Activated T-cell treated with anti-CD3 and anti-CD28 coated beads, Interleukin-2, amount 50 U/mL, for 72 hours (primary cell): ENCODE measurements at regions not wholly inside any gene's neighbourhood (a gene's known extent, or its start where the extent isn't known, plus 50 kb on each side); places are given as distances from the start of the nearest gene placed in this dataset.

ENCODE experiments used
- ATAC-seq, 2 donors: fragments of 150-1000 bp; cut with Tn5 transposase; replicated peaks in 1 of 2; 2 replicates each; pipeline ENCODE4 v1.10.0; 2021; ENCODE audit warnings: moderate library complexity in 2 of 2, mild to moderate bottlenecking in 1 of 2
- DNase-seq, 2 donors: peaks; one replicate each; pipeline ENCODE4 v3.0.0; 2021 to 2022; ENCODE audit warnings: mixed read lengths in 1 of 2
- H3K27ac Mint-ChIP-seq: one replicate; pipeline ENCODE4 v1.8.0; 2022; ENCODE audit warnings: mild to moderate bottlenecking, moderate library complexity, mixed read lengths
- H3K27me3 Mint-ChIP-seq: one replicate; pipeline ENCODE4 v1.8.0; 2022; ENCODE audit warnings: low read depth, mixed read lengths
- H3K36me3 Mint-ChIP-seq, 2 donors: one replicate each; pipeline ENCODE4 v1.8.0; 2022; ENCODE audit warnings: mixed read lengths in 2 of 2, mild to moderate bottlenecking in 1 of 2; ENCODE audit not compliant: insufficient read depth in 2 of 2
- H3K4me1 Mint-ChIP-seq: one replicate; pipeline ENCODE4 v1.8.0; 2022; ENCODE audit warnings: low read depth, mixed read lengths
- H3K4me3 Mint-ChIP-seq, 2 donors: one replicate each; pipeline ENCODE4 v1.8.0; 2022; ENCODE audit warnings: mild to moderate bottlenecking in 2 of 2, mixed read lengths in 2 of 2, moderate library complexity in 2 of 2
- H3K9me3 Mint-ChIP-seq, 2 donors: one replicate each; pipeline ENCODE4 v1.8.0; 2022; ENCODE audit warnings: mixed read lengths in 2 of 2

- no peaks in the 10 kb centered on the region for H3K4me1 Mint-ChIP-seq
- no peak for DNase-seq
- peaks cover 5 to 6% of the 10 kb centered on the region in 2 donors for H3K9me3 Mint-ChIP-seq
- no peaks in the 10 kb centered on the region for H3K27me3 Mint-ChIP-seq
- no peak overlapping the region for H3K27ac Mint-ChIP-seq
- ATAC-seq: no peak
- no peak overlapping the region for H3K4me3 Mint-ChIP-seq
- H3K36me3 Mint-ChIP-seq: no peaks in the 10 kb centered on the region
These were observed 1368.2 kb downstream of the STIM2 start for GRCh38 chr4:28228561-28229491.

- Mint-ChIP-seq H3K9me3 (peaks cover 2 to 4% of the 10 kb centered on the region in 2 donors), H3K27ac (no peak overlapping the region), H3K4me1 (no peaks in the 10 kb centered on the region), H3K4me3 (no peak overlapping the region), H3K36me3 (no peaks in the 10 kb centered on the region), H3K27me3 (no peaks in the 10 kb centered on the region)
- ATAC-seq: no peak
- no peak for DNase-seq
These were observed 1371.7 kb downstream of the STIM2 start for GRCh38 chr4:28232376-28232775.

GRCh38 chr4:28232951-28233350, 1372.3 kb downstream of the STIM2 start:
- Mint-ChIP-seq H3K4me3 (no peak overlapping the region), H3K9me3 (peaks cover 2 to 4% of the 10 kb centered on the region in 2 donors), H3K27me3 (no peaks in the 10 kb centered on the region), H3K4me1 (no peaks in the 10 kb centered on the region), H3K27ac (no peak overlapping the region), H3K36me3 (no peaks in the 10 kb centered on the region)
- DNase-seq (no peak), ATAC-seq (no peak)

GRCh38 chr4:28233724-28234123, 1373.1 kb downstream of the STIM2 start:
- H3K36me3 Mint-ChIP-seq: no peaks in the 10 kb centered on the region
- no peak overlapping the region for H3K4me3 Mint-ChIP-seq
- no peaks in the 10 kb centered on the region for H3K4me1 Mint-ChIP-seq
- peaks cover 2 to 6% of the 10 kb centered on the region in 2 donors for H3K9me3 Mint-ChIP-seq
- DNase-seq (no peak), ATAC-seq (no peak)
- H3K27me3 Mint-ChIP-seq: no peaks in the 10 kb centered on the region
- H3K27ac Mint-ChIP-seq: no peak overlapping the region

DNA sequence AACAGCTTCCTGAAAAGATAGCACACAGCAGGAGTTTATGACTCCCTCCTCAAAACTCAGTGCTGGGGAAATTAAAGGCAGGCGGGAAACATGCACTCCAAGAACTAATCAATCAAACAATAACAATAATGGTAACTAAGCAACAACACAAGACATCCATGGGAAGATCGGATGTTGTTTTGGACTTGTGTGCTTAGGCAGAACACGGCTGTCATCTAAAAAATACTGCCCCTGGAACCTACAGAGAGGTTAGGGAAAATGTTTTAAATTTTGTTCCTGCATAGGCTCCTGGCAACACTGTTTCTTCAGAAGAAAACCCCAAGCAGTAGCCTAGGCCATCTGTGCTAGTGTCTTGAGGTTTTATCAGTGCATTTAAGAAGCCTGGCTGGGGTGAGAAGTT, 1378.2 kb downstream of the STIM2 start:
- no peak overlapping the region for H3K4me3 Mint-ChIP-seq
- no peaks in the 10 kb centered on the region for H3K4me1 Mint-ChIP-seq
- no peaks in the 10 kb centered on the region for H3K27me3 Mint-ChIP-seq
- H3K9me3 Mint-ChIP-seq: peaks cover 0 to 7% of the 10 kb centered on the region in 2 donors
- H3K36me3 Mint-ChIP-seq: no peaks in the 10 kb centered on the region
- DNase-seq (no peak), ATAC-seq (no peak)
- H3K27ac Mint-ChIP-seq: no peak overlapping the region

- peaks cover 2 to 7% of the 10 kb centered on the region in 2 donors for H3K9me3 Mint-ChIP-seq
- no peaks in the 10 kb centered on the region for H3K36me3 Mint-ChIP-seq
- ATAC-seq (no peak), DNase-seq (no peak)
- H3K27ac Mint-ChIP-seq: no peak overlapping the region
- H3K4me3 Mint-ChIP-seq: no peak overlapping the region
- no peaks in the 10 kb centered on the region for H3K4me1 Mint-ChIP-seq
- H3K27me3 Mint-ChIP-seq: no peaks in the 10 kb centered on the region
These were observed 1380.4 kb downstream of the STIM2 start for GRCh38 chr4:28241021-28241420.

GRCh38 chr4:28247805-28248204, 1387.2 kb downstream of the STIM2 start:
- no peak for ATAC-seq
- H3K27me3 Mint-ChIP-seq: no peaks in the 10 kb centered on the region
- H3K9me3 Mint-ChIP-seq: peaks cover 5 to 6% of the 10 kb centered on the region in 2 donors
- DNase-seq: no peak
- H3K27ac Mint-ChIP-seq: no peak overlapping the region
- H3K4me3 Mint-ChIP-seq: no peak overlapping the region
- no peaks in the 10 kb centered on the region for H3K36me3 Mint-ChIP-seq
- no peaks in the 10 kb centered on the region for H3K4me1 Mint-ChIP-seq

DNA sequence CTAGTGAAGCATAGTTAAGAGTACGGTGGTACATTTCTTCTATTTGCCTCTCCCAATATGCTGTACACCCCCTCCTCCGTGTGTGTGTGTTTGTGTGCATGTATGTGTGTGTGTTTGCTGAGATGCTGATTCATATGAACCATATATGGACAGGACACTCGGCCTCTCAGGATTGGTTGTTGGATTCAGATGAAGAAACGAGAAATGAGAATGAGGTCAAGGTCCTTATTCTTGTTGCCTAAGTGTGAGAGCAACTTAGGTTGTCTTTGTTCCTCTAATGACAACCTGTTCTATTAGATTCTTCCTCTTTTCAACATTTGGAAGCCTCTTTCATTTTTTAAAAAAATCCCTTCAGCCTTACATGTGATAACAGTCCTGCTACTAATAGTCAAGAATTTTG, 1387.6 kb downstream of the STIM2 start:
- DNase-seq (no peak), ATAC-seq (no peak)
- Mint-ChIP-seq H3K4me1 (no peaks in the 10 kb centered on the region), H3K4me3 (no peak overlapping the region), H3K9me3 (peaks cover 6 to 7% of the 10 kb centered on the region in 2 donors), H3K36me3 (no peaks in the 10 kb centered on the region), H3K27ac (no peak overlapping the region), H3K27me3 (no peaks in the 10 kb centered on the region)

DNA sequence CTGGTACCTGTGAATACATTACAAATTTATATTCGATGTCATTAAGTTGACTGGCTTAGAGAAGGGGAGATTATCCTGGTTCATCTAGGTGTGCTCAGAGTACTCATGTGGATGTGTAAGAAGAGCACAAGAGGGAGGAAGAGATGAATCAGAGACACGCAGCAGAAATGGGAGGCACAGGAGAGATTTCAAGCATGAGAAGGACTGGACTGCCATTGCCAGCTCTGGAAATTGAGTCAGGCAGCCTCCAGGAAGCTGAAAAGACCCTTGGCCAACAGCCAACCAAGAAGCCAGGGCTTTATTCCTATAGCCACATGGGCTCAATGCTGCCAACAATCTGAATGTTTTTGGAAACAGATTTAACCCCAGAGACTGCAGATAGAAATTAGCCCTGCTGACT, 1390.0 kb downstream of the STIM2 start:
- H3K27me3 Mint-ChIP-seq: no peaks in the 10 kb centered on the region
- no peak for ATAC-seq
- H3K4me3 Mint-ChIP-seq: no peak overlapping the region
- no peak for DNase-seq
- H3K9me3 Mint-ChIP-seq: peaks cover 12 to 14% of the 10 kb centered on the region in 2 donors
- H3K36me3 Mint-ChIP-seq: peaks cover 0 to 1% of the 10 kb centered on the region in 2 donors
- H3K27ac Mint-ChIP-seq: no peak overlapping the region
- H3K4me1 Mint-ChIP-seq: no peaks in the 10 kb centered on the region

DNA sequence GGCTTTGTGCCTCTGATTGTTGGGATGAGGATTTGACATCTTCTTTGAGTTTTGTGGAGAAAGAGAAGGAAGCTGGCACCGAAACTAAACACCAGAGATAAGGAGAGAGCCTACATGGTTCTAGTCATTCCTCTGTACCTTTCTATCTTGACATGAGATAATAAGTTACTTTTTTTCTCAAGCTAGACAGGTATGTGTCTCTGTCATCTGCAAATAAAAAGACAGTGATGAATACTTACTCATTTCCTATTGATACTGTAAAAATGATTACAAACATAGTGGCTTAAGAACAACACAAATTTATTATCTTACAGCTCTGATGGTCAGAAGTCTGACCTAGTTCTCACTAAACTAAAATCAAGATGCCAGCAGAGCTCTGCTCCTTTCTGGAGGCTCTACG, 1391.2 kb downstream of the STIM2 start:
- ATAC-seq: no peak
- Mint-ChIP-seq H3K27ac (no peak overlapping the region), H3K4me3 (no peak overlapping the region), H3K27me3 (no peaks in the 10 kb centered on the region), H3K36me3 (peaks cover 0 to 4% of the 10 kb centered on the region in 2 donors), H3K4me1 (no peaks in the 10 kb centered on the region), H3K9me3 (peaks cover 13 to 15% of the 10 kb centered on the region in 2 donors)
- DNase-seq: no peak

DNA sequence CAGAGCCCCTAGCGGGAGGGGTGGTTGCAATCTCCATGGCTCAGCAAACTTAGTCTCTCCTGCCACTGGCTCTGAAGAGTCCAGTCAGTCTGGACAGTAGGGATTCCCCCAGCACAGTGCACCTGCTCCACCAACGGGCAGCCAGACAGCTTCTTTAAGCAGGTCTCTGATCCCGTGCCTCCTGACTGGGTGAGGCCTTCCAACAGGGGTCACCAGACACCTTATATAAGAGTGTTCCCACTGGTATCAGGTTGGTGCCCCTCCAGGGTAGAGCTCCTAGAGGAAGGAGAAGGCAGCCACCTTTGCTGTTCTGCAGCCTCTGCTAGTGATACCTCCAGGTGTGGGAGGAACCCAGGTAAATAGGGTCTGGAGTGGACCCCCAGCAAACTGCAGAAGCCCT, 1393.4 kb downstream of the STIM2 start:
- DNase-seq: no peak
- no peak overlapping the region for H3K27ac Mint-ChIP-seq
- peaks cover 2 to 4% of the 10 kb centered on the region in 2 donors for H3K36me3 Mint-ChIP-seq
- H3K4me1 Mint-ChIP-seq: no peaks in the 10 kb centered on the region
- H3K4me3 Mint-ChIP-seq: no peak overlapping the region
- no peaks in the 10 kb centered on the region for H3K27me3 Mint-ChIP-seq
- H3K9me3 Mint-ChIP-seq: peaks cover 13% of the 10 kb centered on the region in 2 donors
- no peak for ATAC-seq

DNA sequence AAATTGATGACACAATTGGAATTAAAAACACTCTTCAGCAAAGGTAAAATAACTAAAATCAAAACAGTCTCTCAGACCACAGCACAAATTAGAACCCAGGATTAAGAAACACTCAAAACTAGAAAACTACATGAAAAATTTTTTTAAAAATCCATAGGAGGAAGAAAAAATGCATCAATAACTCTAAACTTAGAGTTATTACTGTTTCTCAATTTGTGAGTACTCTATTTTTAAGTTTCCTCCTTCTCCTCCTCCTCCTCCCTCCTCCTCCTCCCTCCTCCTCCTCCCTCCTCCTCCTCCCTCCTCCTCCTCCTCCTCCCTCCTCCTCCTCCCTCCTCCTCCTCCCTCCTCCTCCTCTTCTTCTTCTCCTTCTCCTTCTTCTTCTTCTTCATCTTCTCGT, 1395.7 kb downstream of the STIM2 start:
- no peaks in the 10 kb centered on the region for H3K4me1 Mint-ChIP-seq
- peaks cover 2 to 4% of the 10 kb centered on the region in 2 donors for H3K36me3 Mint-ChIP-seq
- H3K27ac Mint-ChIP-seq: no peak overlapping the region
- no peak overlapping the region for H3K4me3 Mint-ChIP-seq
- no peaks in the 10 kb centered on the region for H3K27me3 Mint-ChIP-seq
- DNase-seq (no peak), ATAC-seq (no peak)
- peaks cover 15 to 17% of the 10 kb centered on the region in 2 donors for H3K9me3 Mint-ChIP-seq

- H3K4me3 Mint-ChIP-seq: no peak overlapping the region
- H3K36me3 Mint-ChIP-seq: peaks cover 2 to 4% of the 10 kb centered on the region in 2 donors
- no peaks in the 10 kb centered on the region for H3K4me1 Mint-ChIP-seq
- ATAC-seq (no peak), DNase-seq (no peak)
- no peaks in the 10 kb centered on the region for H3K27me3 Mint-ChIP-seq
- no peak overlapping the region for H3K27ac Mint-ChIP-seq
- peaks cover 12 to 14% of the 10 kb centered on the region in 2 donors for H3K9me3 Mint-ChIP-seq
These were observed 1399.3 kb downstream of the STIM2 start for GRCh38 chr4:28259951-28260350.

DNA sequence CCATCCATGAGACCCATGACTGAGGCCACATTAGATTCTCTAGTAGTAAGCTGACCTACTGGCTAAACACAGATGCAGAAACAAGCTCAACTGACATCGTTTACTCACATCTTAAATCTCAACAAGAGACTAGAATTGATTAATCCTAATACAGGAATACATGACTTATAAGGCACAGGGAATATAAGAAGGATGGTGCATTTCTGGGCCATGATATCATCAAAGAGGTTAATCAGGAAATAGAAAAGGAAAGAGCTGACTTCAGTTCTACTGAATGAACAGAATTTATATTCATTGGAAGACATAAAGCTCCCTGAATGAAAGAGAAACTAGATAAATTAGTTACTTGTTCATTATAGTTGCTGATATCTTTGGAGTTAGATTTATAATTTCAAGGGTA, 1406.5 kb downstream of the STIM2 start:
- no peaks in the 10 kb centered on the region for H3K4me1 Mint-ChIP-seq
- H3K9me3 Mint-ChIP-seq: peaks cover 6 to 10% of the 10 kb centered on the region in 2 donors
- no peak for ATAC-seq
- H3K27me3 Mint-ChIP-seq: no peaks in the 10 kb centered on the region
- no peak overlapping the region for H3K4me3 Mint-ChIP-seq
- H3K36me3 Mint-ChIP-seq: no peaks in the 10 kb centered on the region
- no peak overlapping the region for H3K27ac Mint-ChIP-seq
- DNase-seq: no peak
